PC-9 (cell line): ENCODE measurements at regions not wholly inside any gene's neighbourhood (a gene's known extent, or its start where the extent isn't known, plus 50 kb on each side); places are given as distances from the start of the nearest gene placed in this dataset.
A peak's percentile ranks its signal among the peaks of the same experiment; 100 is the strongest.
"Not testable (repeated sequence)": the region's sequence is repeated elsewhere in the genome, so short reads cannot be mapped to it uniquely, and the experiment has no call there.

Source experiments
- BruUV-seq: library from RNA; stranded (reverse); fragments of 400-500 nt; replicated peaks from 2 replicates; lab custom pipeline; 2021; lab: Mats Ljungman, UMichigan
- CTCF ChIA-PET: fragments of 300-600 bp; sonication (Branson Sonifier 250); formaldehyde crosslinking; loops from one replicate; lab custom pipeline; 2022; ENCODE audit warnings: antibody characterized with exemption; lab: Charles Lee
- POLR2A ChIA-PET: fragments of 300-600 bp; sonication (Branson Sonifier 250); formaldehyde crosslinking; loops from one replicate; lab custom pipeline; 2022; ENCODE audit warnings: antibody characterized with exemption; ENCODE audit not compliant: unreplicated experiment; lab: Charles Lee
- DNase-seq, 2 experiments: peaks; one replicate each; pipeline versions ENCODE4 v3.0.0 to v3.0.0-alpha.2; 2015 to 2022; ENCODE audit warnings: mixed read lengths in 1 of 2
- H2AFZ ChIP-seq: fragments of 200-600 bp; sonication (generic); 2 replicates; pipeline ENCODE4 v1.8.1; 2017; ENCODE audit warnings: antibody characterized with exemption
- H3F3A ChIP-seq: fragments of 200-600 bp; sonication (generic); 2 replicates; pipeline ENCODE4 v1.8.1; 2017; ENCODE audit warnings: antibody characterized with exemption, mild to moderate bottlenecking, low read depth; ENCODE audit not compliant: insufficient read depth
- H3K27ac ChIP-seq: fragments of 200-600 bp; sonication (generic); 2 replicates; pipeline ENCODE4 v1.6.1; 2016; ENCODE audit warnings: mixed run types
- H3K27me3 ChIP-seq: fragments of 200-600 bp; sonication (generic); 2 replicates; pipeline ENCODE4 v1.6.1; 2016; ENCODE audit warnings: low read depth, mixed run types; ENCODE audit not compliant: insufficient read depth
- H3K36me3 ChIP-seq: fragments of 200-600 bp; sonication (generic); 2 replicates; pipeline ENCODE4 v1.6.1; 2016; ENCODE audit warnings: low read depth, mixed run types
- H3K4me1 ChIP-seq: fragments of 200-600 bp; sonication (generic); replicated peaks from 2 replicates; pipeline ENCODE4 v1.6.1; 2016; ENCODE audit warnings: mixed run types; ENCODE audit not compliant: insufficient read depth
- H3K4me2 ChIP-seq: fragments of 200-600 bp; sonication (generic); 2 replicates; pipeline ENCODE4 v1.6.1; 2017; ENCODE audit warnings: mixed run types
- H3K4me3 ChIP-seq: fragments of 200-600 bp; sonication (generic); 2 replicates; pipeline ENCODE4 v1.6.1; 2016; ENCODE audit warnings: mixed run types
- H3K79me2 ChIP-seq: fragments of 200-600 bp; sonication (generic); 2 replicates; pipeline ENCODE4 v1.6.1; 2017; ENCODE audit warnings: low read depth, mixed run types
- H3K9me2 ChIP-seq: fragments of 200-600 bp; sonication (generic); 2 replicates; pipeline ENCODE4 v1.8.1; 2017; ENCODE audit warnings: mild to moderate bottlenecking; ENCODE audit not compliant: insufficient read depth
- H3K9me3 ChIP-seq: fragments of 200-600 bp; sonication (generic); 2 replicates; pipeline ENCODE4 v1.8.1; 2016; ENCODE audit warnings: low read depth; ENCODE audit not compliant: insufficient read depth
- H4K20me1 ChIP-seq: fragments of 200-600 bp; sonication (generic); 2 replicates; pipeline ENCODE4 v1.8.1; 2017; ENCODE audit not compliant: insufficient read depth
- EZH2 ChIP-seq: fragments of 200-600 bp; sonication (generic); IDR thresholded peaks from 2 replicates; pipeline ENCODE4 v1.8.0; 2017; ENCODE audit warnings: antibody characterized with exemption, low read depth
- intact Hi-C: fragments of 100-400 bp; cut with micrococcal nuclease; formaldehyde crosslinking; loops from one replicate; pipeline ENCODE4 v1.10.0; 2022; ENCODE audit not compliant: unreplicated experiment
- TF ChIP-seq, protein P1 (sequence below): fragments of 200-600 bp; sonication (generic); conservative IDR thresholded peaks from 2 replicates; pipeline ENCODE4 v1.6.1; 2017; ENCODE audit warnings: mixed run types, antibody characterized with exemption, mild to moderate bottlenecking, moderate library complexity

DNA sequence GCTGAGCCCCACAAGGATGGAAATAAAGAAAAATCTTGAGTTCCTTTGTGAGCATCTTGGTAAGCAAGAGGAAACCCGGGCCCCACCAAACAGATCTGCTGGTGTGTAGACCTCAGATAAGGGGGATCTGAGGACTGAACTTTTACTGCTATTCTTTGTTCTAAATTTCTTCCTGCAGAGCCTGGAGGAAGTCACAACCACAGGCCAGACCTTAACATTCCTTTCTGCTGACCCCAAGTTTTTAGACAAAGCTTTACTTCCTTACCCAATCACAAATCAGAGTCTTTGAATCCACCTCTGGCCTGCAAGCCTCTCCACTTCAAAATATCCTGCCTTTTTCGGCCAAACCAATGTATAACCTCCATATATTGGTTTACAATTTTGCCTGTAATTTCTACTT, 352.6 kb upstream of the AUTS2 start:
- Histone ChIP-seq H3K9me2 (no peaks in the 10 kb centered on the region), H3K36me3 (no peaks in the 10 kb centered on the region), H3K27ac (no peak overlapping the region), H3K27me3 (no peaks in the 10 kb centered on the region), H3K9me3 (no peaks in the 10 kb centered on the region), H4K20me1 (no peaks in the 10 kb centered on the region), H3F3A (no peaks in the 10 kb centered on the region), H3K4me1 (peaks cover 36% of the 10 kb centered on the region), H3K79me2 (no peaks in the 10 kb centered on the region), H2AFZ (no peak overlapping the region), H3K4me3 (no peak overlapping the region), H3K4me2 (peak overlapping the region; percentile 14; the same call in 1 of the 2 replicates)
- intact Hi-C loops: no loop called here
- ChIA-PET POLR2A (no interaction called here), CTCF (no interaction called here)
- no peak for TF ChIP-seq EZH2
- TF ChIP-seq, protein P1, sequence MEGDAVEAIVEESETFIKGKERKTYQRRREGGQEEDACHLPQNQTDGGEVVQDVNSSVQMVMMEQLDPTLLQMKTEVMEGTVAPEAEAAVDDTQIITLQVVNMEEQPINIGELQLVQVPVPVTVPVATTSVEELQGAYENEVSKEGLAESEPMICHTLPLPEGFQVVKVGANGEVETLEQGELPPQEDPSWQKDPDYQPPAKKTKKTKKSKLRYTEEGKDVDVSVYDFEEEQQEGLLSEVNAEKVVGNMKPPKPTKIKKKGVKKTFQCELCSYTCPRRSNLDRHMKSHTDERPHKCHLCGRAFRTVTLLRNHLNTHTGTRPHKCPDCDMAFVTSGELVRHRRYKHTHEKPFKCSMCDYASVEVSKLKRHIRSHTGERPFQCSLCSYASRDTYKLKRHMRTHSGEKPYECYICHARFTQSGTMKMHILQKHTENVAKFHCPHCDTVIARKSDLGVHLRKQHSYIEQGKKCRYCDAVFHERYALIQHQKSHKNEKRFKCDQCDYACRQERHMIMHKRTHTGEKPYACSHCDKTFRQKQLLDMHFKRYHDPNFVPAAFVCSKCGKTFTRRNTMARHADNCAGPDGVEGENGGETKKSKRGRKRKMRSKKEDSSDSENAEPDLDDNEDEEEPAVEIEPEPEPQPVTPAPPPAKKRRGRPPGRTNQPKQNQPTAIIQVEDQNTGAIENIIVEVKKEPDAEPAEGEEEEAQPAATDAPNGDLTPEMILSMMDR: no peak
- no TSS peak for BruUV-seq
- DNase-seq: peak in 1 of 2 experiments; percentile 63

DNA sequence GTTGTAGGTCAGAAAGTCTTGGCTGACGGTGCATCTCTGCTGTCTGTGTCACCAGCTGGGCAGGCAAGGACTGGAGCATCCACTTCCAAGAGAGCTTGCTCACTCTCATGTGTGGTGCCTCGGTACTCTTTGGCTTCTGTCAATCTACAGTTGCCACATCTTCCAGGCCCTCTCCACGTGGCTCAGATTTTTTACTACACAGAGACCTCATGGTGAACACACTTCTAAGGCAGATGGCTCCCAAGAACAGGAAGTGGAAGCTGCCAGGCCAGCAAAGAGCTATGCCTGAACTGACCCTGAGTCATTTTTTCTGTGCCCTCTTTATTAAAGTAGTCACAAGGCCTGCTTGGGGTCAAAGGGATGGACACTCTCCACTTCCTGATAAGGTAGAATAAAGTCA, 351.5 kb upstream of the AUTS2 start:
- Histone ChIP-seq H3K4me3 (no peak overlapping the region), H3K9me2 (no peaks in the 10 kb centered on the region), H3K36me3 (no peaks in the 10 kb centered on the region), H3K79me2 (no peaks in the 10 kb centered on the region), H3K27me3 (no peaks in the 10 kb centered on the region), H3F3A (no peaks in the 10 kb centered on the region), H4K20me1 (no peaks in the 10 kb centered on the region), H3K9me3 (no peaks in the 10 kb centered on the region), H3K4me1 (peaks cover 39% of the 10 kb centered on the region), H2AFZ (no peak overlapping the region), H3K4me2 (no peak overlapping the region), H3K27ac (no peak overlapping the region)
- no TSS peak for BruUV-seq
- ChIA-PET POLR2A (no interaction called here), CTCF (no interaction called here)
- no peak for DNase-seq
- TF ChIP-seq EZH2: no peak
- TF ChIP-seq, protein P1: no peak
- intact Hi-C loops: no loop called here

DNA sequence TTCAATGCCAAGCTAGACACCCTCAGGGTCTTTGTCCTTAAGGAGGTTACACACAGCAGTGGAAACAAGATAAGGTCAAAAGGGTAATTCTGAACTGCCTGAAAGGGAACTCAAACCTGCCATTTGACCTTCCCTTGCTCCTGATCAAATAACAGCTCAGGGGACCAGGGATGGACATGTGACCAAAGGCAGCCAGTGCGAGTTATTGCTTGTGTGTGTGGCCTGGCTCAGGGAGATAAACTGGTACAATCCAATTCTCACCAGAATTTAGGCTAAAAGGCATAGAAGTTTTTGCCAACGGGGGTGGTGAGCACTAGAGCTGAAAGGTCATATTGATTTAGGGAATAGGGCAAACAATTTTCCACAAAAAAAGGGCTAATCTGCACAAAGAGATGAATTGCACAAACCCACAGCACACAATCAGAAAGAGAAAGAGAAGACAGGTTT, 349.9 kb upstream of the AUTS2 start:
- H4K20me1 ChIP-seq, BruUV-seq, H3K27ac ChIP-seq, H3K27me3 ChIP-seq, H3K9me3 ChIP-seq, H3K9me2 ChIP-seq, H3K4me3 ChIP-seq, POLR2A ChIA-PET, H3F3A ChIP-seq, H2AFZ ChIP-seq, CTCF ChIA-PET, H3K79me2 ChIP-seq, DNase-seq, intact Hi-C loops, H3K36me3 ChIP-seq: not testable (repeated sequence)
- Histone ChIP-seq H3K4me1 (peaks cover 39% of the 10 kb centered on the region), H3K4me2 (peak overlapping the region; percentile 16)

DNA sequence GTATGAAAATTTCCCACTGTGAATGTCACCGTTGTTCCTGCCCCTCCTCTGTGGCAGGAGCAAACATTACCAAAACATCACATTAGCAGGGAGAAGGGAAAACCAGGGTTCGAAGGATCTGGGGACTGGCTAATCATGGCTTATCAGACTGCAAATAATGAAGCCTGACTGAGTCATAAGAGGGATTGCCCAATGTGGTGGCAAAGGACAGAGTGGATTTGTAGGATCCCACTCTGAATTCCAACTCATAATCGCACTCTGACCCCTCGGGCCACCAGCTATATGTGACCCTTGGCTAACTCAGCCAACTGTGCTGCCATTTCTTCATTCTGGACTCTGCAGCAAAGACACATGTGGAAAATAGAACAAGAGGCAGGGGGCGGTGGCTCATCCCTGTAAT, 347.3 kb upstream of the AUTS2 start:
- Histone ChIP-seq H3K9me3 (no peaks in the 10 kb centered on the region), H3F3A (0 out of 2 replicates have a peak, but pooled peaks cover under 1% of the 10 kb centered on the region), H3K4me3 (no peak overlapping the region), H3K79me2 (no peaks in the 10 kb centered on the region), H3K27ac (no peak overlapping the region), H3K36me3 (no peaks in the 10 kb centered on the region), H4K20me1 (no peaks in the 10 kb centered on the region), H3K4me1 (peaks cover 28% of the 10 kb centered on the region), H3K27me3 (no peaks in the 10 kb centered on the region), H3K9me2 (no peaks in the 10 kb centered on the region), H2AFZ (no peak overlapping the region), H3K4me2 (no peak overlapping the region)
- DNase-seq: no peak
- intact Hi-C loops: no loop called here
- CTCF ChIA-PET: no interaction called here
- no peak for TF ChIP-seq EZH2
- TF ChIP-seq, protein P1: no peak
- BruUV-seq: no TSS peak
- POLR2A ChIA-PET: no interaction called here
